ENCODE measurements at regions not wholly inside any gene's neighbourhood (a gene's known extent, or its start where the extent isn't known, plus 50 kb on each side); places are given as distances from the start of the nearest gene placed in this dataset.

DNA sequence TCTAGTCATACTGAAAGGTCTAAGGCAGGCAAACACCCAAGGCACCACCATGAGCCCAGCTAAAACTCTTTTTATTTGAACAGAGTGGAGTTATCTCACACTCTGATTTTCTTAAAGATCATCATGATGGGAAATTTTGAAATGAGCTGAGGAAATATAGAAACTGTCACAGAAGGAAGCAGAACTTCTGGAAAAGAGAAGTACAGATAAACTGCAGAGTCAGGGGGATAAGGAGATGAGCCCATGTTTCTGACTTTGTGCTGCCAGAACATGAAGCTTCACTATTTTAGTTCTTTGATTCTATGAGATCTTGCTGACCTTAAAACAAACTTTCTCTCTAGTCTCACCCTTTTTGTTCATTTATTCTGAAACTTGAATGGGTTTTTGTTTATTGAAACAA, 406.5 kb upstream of the EDIL3 start:
- H4K8ac ChIP-seq (ENCODE audit: extremely low read depth, insufficient read depth, low read length): no peak overlapping the region
- TF ChIP-seq, protein P1, sequence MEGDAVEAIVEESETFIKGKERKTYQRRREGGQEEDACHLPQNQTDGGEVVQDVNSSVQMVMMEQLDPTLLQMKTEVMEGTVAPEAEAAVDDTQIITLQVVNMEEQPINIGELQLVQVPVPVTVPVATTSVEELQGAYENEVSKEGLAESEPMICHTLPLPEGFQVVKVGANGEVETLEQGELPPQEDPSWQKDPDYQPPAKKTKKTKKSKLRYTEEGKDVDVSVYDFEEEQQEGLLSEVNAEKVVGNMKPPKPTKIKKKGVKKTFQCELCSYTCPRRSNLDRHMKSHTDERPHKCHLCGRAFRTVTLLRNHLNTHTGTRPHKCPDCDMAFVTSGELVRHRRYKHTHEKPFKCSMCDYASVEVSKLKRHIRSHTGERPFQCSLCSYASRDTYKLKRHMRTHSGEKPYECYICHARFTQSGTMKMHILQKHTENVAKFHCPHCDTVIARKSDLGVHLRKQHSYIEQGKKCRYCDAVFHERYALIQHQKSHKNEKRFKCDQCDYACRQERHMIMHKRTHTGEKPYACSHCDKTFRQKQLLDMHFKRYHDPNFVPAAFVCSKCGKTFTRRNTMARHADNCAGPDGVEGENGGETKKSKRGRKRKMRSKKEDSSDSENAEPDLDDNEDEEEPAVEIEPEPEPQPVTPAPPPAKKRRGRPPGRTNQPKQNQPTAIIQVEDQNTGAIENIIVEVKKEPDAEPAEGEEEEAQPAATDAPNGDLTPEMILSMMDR (IDR thresholded peaks at IDR 0.05; ENCODE audit: control extremely low read depth in 1 of 3, insufficient read depth in 1 of 3, low read depth in 1 of 3, low read length in 3 of 3): no peak
- no peak for FAIRE-seq

More for the DNA sequence above, 406.5 kb upstream of the EDIL3 start:
- no peak overlapping the region for H3K23ac ChIP-seq (ENCODE audit: insufficient read length)
- H3K56ac ChIP-seq (replicated peaks; ENCODE audit: insufficient read length, low read depth, low read length): no peak overlapping the region
- no peaks in the 10 kb centered on the region for H4K20me1 ChIP-seq (replicated peaks in 1 of 2; ENCODE audit: control insufficient read depth in 1 of 2, insufficient read depth in 2 of 2, low read length in 2 of 2)
- H4K5ac ChIP-seq (ENCODE audit: insufficient read length, low read depth, low read length): no peak overlapping the region
- no peak overlapping the region for H3K4ac ChIP-seq (replicated peaks; ENCODE audit: insufficient read length, low read depth, low read length)
- H3K9ac ChIP-seq (replicated peaks in 1 of 4; ENCODE audit: extremely low read depth in 1 of 4, low read depth in 3 of 4, low read length in 3 of 4): no peak overlapping the region
- H2BK15ac ChIP-seq (ENCODE audit: low read length): no peak overlapping the region
- no peak overlapping the region for H4K91ac ChIP-seq (replicated peaks; ENCODE audit: insufficient read length, low read length)
- no peaks in the 10 kb centered on the region for H3K36me3 ChIP-seq (ENCODE audit: control insufficient read depth in 2 of 4, insufficient read depth in 4 of 4, low read length in 3 of 4)
- no peak overlapping the region for H3K27ac ChIP-seq (ENCODE audit: low read depth, low read length)
- H3K14ac ChIP-seq (ENCODE audit: insufficient read length): no peak overlapping the region
- H3K79me2 ChIP-seq (ENCODE audit: control insufficient read depth in 1 of 2, insufficient read depth in 2 of 2, low read length in 2 of 2): no peaks in the 10 kb centered on the region
- H3K9me3 ChIP-seq (ENCODE audit: insufficient read depth in 2 of 2, low read depth in 1 of 2, low read length in 1 of 2): no peaks in the 10 kb centered on the region
- H2AK5ac ChIP-seq (ENCODE audit: low read depth, low read length): no peak overlapping the region
- H3K23me2 ChIP-seq (ENCODE audit: low read depth, low read length): no peaks in the 10 kb centered on the region
- no peak for DNase-seq (ENCODE audit: low read depth in 1 of 2, low spot score in 2 of 2)
- no peaks in the 10 kb centered on the region for H3K4me1 ChIP-seq (replicated peaks in 1 of 4; ENCODE audit: control insufficient read depth in 3 of 4, insufficient read depth in 4 of 4, low read length in 3 of 4)
- no peak overlapping the region; the same call in 1 of the 2 replicates for H2AFZ ChIP-seq (ENCODE audit: low read length)
- H3K4me3 ChIP-seq (ENCODE audit: extremely low read depth in 1 of 4, insufficient read depth in 2 of 4, low read depth in 3 of 4, low read length in 4 of 4): no peak overlapping the region
- no peaks in the 10 kb centered on the region for H3K79me1 ChIP-seq (ENCODE audit: low read depth, low read length)
- no peaks in the 10 kb centered on the region for H3K27me3 ChIP-seq (replicated peaks in 1 of 4; ENCODE audit: control insufficient read depth in 3 of 4, extremely low read depth in 1 of 4, insufficient read depth in 3 of 4, low read length in 3 of 4)
- no peak overlapping the region for H2BK120ac ChIP-seq (replicated peaks; ENCODE audit: low read depth, low read length)
- ChIA-PET POLR2A (ENCODE audit: partially characterized antibody) (no interaction called here), CTCF (ENCODE audit: partially characterized antibody) (interaction anchor here (1.5 kb wide), 1 partner anchor 516 kb away, joined by 3 read pairs; no protein-coding TSS in a partner anchor)
- no peak overlapping the region for H3K18ac ChIP-seq (ENCODE audit: extremely low read depth, low read length)
- no peak overlapping the region for H2BK5ac ChIP-seq (ENCODE audit: low read depth, low read length)
- no peak overlapping the region for H2BK12ac ChIP-seq (ENCODE audit: low read depth, low read length)
- no peak overlapping the region for H3K4me2 ChIP-seq (ENCODE audit: insufficient read depth in 1 of 2, low read depth in 2 of 2, low read length in 2 of 2)
- H2BK20ac ChIP-seq (ENCODE audit: low read length): no peak overlapping the region

Measured in H1 (cell line).